ENCODE measurements at regions not wholly inside any gene's neighbourhood (a gene's known extent, or its start where the extent isn't known, plus 50 kb on each side); places are given as distances from the start of the nearest gene placed in this dataset.

GRCh38 chr4:185870366-185870765, 58.4 kb upstream of the SORBS2 start:
- no peaks in the 10 kb centered on the region for H3K36me3 Mint-ChIP-seq (ENCODE audit: low read depth)
- peaks cover 9% of the 10 kb centered on the region for H3K4me1 Mint-ChIP-seq
- no peak for TF ChIP-seq CTCF (IDR thresholded peaks at IDR 0.05; ENCODE audit: unreplicated experiment in 3 of 3)
- H3K27ac Mint-ChIP-seq: no peak overlapping the region
- no peaks in the 10 kb centered on the region for H3K9me3 Mint-ChIP-seq
- H3K4me3 Mint-ChIP-seq: no peak overlapping the region
- H3K27me3 Mint-ChIP-seq (ENCODE audit: low read depth): no peaks in the 10 kb centered on the region

- no peak overlapping the region for H3K27ac Mint-ChIP-seq
- no peaks in the 10 kb centered on the region for H3K9me3 Mint-ChIP-seq
- no peak for TF ChIP-seq CTCF (IDR thresholded peaks at IDR 0.05; ENCODE audit: unreplicated experiment in 3 of 3)
- no peaks in the 10 kb centered on the region for H3K27me3 Mint-ChIP-seq (ENCODE audit: low read depth)
- no peaks in the 10 kb centered on the region for H3K4me1 Mint-ChIP-seq
- no peak overlapping the region for H3K4me3 Mint-ChIP-seq
- no peaks in the 10 kb centered on the region for H3K36me3 Mint-ChIP-seq (ENCODE audit: low read depth)
These were observed 60.9 kb upstream of the SORBS2 start for GRCh38 chr4:185872747-185873380.

- Mint-ChIP-seq H3K4me1 (no peaks in the 10 kb centered on the region), H3K27ac (no peak overlapping the region), H3K9me3 (peaks cover under 1% of the 10 kb centered on the region), H3K36me3 (ENCODE audit: low read depth) (no peaks in the 10 kb centered on the region), H3K4me3 (no peak overlapping the region), H3K27me3 (ENCODE audit: low read depth) (peaks cover 4% of the 10 kb centered on the region)
- no peak for TF ChIP-seq CTCF (IDR thresholded peaks at IDR 0.05; ENCODE audit: unreplicated experiment in 3 of 3)
These were observed 62.7 kb upstream of the SORBS2 start for GRCh38 chr4:185874516-185875230.

- H3K4me1 Mint-ChIP-seq: no peaks in the 10 kb centered on the region
- peaks cover 5% of the 10 kb centered on the region for H3K9me3 Mint-ChIP-seq
- peaks cover 4% of the 10 kb centered on the region for H3K27me3 Mint-ChIP-seq (ENCODE audit: low read depth)
- H3K36me3 Mint-ChIP-seq (ENCODE audit: low read depth): no peaks in the 10 kb centered on the region
- H3K4me3 Mint-ChIP-seq: no peak overlapping the region
- no peak overlapping the region for H3K27ac Mint-ChIP-seq
- no peak for TF ChIP-seq CTCF (IDR thresholded peaks at IDR 0.05; ENCODE audit: unreplicated experiment in 3 of 3)
These were observed 63.4 kb upstream of the SORBS2 start for GRCh38 chr4:185875316-185875907.

GRCh38 chr4:185878633-185879032, 66.6 kb upstream of the SORBS2 start:
- peaks cover 4% of the 10 kb centered on the region for H3K27me3 Mint-ChIP-seq (ENCODE audit: low read depth)
- H3K4me3 Mint-ChIP-seq: no peak overlapping the region
- no peaks in the 10 kb centered on the region for H3K4me1 Mint-ChIP-seq
- TF ChIP-seq CTCF (IDR thresholded peaks at IDR 0.05; ENCODE audit: unreplicated experiment in 3 of 3): no peak
- H3K27ac Mint-ChIP-seq: no peak overlapping the region
- no peaks in the 10 kb centered on the region for H3K36me3 Mint-ChIP-seq (ENCODE audit: low read depth)
- peaks cover 11% of the 10 kb centered on the region for H3K9me3 Mint-ChIP-seq
